HG03066 (cell line): ENCODE measurements at regions not wholly inside any gene's neighbourhood (a gene's known extent, or its start where the extent isn't known, plus 50 kb on each side); places are given as distances from the start of the nearest gene placed in this dataset.
"Not testable (repeated sequence)": the region's sequence is repeated elsewhere in the genome, so short reads cannot be mapped to it uniquely, and the experiment has no call there.

ENCODE experiments used
- ATAC-seq: cut with Tn5 transposase; IDR thresholded peaks from one replicate; pipeline ENCODE4 v1.9.1; 2021; ENCODE audit warnings: low read depth; ENCODE audit not compliant: unreplicated experiment

DNA sequence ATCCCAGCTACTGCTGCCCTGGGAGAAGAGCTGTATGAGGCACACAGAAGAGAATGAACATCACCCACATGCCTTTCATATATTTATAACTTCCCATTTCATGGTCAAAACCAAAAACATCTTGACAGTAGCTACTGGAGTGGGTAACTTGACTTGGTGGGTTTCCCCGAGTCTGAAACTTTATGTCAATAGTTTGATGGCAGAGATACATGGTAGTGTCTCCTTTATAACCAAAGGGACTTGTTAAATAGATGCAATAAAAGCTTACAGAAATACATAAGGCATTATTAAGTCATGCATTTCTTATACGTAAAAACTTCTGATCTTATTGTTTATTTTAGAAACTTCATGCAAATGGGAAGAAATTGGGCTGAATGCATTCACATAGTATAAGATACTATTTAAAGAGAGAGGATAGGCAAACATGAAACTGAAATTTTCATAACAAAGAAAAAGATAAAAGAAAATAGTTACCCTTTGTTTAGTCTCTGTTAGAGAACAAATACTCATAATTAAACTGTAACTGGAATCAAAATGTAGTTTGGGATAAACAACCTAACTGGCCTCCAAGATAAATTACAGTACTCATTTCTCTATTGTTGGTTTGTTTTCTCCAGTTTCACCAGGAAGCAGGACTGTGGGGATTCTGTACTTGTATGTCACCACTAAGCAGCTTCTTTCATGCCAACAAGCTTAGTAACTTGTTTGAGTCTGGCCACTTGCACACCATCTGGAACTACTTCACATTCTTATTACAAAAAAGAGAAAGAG is 459.3 kb upstream of the MEF2C start:
- no peak for ATAC-seq

DNA sequence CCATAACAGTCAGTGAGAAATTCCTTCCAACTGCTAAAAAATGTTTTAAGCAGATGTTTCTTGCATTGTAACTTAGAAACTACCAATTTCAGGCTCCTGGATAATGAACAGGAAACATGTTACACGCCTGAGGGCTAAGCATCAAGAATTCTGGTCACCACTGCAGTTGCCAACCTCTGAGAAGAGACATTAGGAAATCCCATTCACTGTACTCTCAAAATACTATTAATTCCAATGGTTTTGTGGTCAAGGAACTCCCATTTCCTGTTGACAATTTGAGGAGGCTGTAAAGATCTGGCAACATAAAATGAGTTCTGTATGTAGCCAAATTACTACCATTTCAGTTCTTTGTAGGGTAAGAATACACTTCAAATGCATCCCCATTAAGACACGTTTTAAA is 456.0 kb upstream of the MEF2C start:
- ATAC-seq = no peak

DNA sequence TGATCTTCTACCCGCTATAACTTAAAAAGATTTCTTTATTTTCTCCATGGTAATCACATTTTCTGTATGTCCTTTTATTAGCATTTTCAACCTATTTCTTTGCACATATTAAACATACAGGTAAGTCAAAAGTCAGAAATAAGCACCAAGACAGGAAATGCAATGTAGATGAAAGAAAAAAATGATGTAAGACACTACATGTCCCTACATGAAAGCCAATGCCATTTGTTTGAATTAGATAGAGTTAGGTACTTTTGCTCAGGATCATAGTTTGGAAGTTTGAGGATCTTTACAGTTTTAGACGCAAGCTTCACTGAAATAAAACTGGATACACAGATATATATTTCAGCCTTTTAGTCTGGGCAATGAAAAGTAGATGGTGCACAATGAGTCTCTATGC is 453.1 kb upstream of the MEF2C start:
- ATAC-seq = no peak

DNA sequence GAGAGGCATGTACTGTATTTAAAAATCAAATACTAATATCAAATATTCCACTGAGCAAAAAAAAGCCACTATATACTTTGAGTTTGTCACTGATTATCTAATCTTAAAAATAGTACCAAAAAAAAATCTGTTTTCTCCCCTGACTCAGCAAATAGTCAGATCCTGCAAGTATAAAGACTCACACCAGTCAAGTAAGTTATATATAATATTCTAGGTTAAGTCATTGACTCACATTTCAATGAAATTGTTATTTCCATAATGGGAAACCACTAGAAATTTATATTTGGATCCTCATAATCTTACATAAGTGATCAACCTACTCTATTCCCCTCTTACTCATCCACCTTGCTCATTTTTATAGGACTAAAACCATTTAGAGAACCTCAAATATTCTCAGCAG is 447.2 kb upstream of the MEF2C start:
- ATAC-seq = no peak

DNA sequence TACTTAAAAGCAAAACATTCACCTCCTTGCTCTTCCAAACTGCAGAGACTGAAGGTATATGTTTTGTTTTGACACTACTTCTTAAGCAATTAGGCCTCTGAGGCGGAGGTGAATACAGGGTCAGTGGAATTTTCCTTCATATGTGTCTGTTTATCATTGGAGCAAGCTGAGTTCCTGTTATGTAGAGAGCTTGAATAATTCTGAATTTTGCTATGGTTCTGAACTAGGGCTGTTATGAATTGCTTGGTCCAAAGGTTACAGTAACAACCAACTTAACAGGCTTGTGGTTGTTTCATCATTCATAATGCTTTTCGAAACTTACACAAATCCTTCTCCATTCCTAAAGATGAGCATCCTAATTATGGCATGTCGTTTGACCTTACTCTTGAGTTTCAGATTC is 444.6 kb upstream of the MEF2C start:
- ATAC-seq = no peak

DNA sequence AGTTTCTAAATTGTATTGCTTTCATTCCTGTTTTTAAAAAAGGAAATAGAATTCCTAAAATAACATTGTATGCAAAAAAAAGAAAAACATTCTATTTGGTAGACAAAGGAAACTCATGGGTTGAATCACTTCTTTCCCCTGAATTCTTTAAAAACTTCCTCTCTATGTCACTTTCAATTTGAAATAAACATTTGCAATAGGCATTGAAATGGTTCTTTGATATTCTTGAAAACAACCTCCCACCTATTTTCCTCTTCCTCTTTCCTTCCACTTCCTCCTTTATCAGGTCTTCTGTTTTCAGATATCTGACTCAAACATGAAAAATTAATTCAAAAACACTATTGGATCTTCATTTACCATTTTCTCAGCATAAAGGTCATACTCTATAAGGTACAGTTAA is 442.0 kb upstream of the MEF2C start:
- ATAC-seq = no peak

DNA sequence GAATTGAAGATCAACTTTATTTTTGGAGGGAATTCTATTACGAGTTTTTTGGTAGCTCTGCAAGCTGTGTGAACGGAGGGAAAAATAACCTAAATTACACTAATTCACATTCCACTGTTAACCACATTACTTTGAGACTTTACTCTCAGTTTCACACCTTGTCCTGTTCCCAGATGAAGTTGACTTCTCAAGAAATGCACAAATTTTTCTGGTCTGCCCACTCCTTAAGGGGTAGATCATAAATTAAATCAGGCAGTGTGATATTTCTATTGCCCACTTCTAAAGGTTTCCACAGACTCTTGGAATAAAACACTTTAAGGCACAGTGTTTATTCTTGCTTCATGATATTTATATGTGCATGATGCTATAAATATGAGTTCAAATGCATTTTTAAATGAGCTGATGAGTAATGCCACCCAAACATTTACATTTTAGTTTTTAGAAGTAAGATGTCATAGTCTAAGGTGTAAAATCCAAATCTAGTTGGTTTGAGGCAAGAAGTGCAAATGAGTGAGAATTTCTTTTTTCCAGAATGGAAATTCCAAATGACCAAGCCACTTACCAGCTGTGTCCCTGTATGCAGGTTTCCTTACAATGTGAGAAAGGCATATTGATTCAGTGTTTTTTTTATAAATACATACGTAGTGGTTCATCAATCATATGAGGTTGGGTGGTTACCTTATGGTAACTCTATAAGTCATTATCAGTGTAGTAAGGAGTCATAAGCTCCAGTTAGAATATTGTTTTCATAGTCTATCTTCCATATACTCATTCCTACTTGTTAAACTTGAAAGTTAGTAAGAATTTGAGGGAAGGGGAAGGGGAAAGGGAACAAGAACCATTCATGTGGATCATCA is 437.7 kb upstream of the MEF2C start:
- ATAC-seq = no peak

DNA sequence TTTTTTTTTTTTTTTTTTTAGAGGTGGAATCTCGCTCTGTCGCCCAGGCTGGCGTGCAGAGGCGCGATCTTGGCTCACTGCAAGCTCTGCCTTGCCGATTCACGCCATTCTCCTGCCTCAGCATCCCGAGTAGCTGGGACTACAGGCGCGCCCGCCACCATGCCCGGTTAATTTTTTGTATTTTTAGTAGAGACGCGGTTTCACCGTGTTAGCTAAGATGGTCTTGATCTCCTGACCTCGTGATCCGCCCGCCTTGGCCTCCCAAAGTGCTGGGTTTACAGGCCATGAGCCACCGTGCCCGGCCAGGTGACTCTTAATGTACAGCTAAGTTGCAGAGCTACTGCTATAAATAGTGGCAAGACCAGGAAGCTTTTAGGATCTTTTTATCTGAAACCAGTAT is 434.9 kb upstream of the MEF2C start:
- ATAC-seq = not testable (repeated sequence)

DNA sequence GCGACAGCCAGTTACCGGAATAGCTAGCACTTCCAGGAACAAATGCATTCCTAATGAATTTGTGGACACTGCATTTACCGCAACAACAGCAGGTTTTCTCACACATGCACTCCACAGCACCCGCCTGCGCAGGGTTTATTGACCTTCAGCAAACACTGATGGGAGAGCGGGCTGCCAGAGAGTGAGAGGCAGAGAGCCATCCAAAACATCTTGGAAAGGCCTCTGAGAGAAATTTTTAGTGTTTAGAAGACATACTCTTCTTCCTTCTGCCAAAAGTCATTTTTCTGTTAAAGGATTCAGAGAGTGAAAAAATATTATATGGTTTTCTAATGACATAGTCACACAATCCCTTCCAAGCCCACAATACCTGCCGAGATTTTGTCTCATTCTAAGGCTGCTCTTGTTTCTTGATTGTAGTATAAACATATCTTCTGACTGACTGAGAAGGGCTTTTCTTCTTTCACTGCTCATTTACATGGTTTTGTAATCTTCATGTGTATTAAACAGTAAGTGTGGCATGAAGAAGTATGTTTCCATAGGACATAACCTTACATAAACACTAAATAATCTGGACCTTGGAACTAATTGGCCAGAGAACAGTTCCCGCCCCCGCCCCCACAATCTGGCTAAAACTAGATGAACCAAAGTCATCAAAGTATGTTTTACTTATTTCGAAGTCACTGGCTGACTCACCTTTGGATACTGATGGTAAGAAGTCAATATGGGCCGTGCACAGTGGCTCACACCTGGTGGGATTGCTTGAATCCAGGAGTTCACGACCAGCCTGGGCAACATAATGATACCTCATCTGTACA is 432.5 kb upstream of the MEF2C start:
- ATAC-seq = no peak

DNA sequence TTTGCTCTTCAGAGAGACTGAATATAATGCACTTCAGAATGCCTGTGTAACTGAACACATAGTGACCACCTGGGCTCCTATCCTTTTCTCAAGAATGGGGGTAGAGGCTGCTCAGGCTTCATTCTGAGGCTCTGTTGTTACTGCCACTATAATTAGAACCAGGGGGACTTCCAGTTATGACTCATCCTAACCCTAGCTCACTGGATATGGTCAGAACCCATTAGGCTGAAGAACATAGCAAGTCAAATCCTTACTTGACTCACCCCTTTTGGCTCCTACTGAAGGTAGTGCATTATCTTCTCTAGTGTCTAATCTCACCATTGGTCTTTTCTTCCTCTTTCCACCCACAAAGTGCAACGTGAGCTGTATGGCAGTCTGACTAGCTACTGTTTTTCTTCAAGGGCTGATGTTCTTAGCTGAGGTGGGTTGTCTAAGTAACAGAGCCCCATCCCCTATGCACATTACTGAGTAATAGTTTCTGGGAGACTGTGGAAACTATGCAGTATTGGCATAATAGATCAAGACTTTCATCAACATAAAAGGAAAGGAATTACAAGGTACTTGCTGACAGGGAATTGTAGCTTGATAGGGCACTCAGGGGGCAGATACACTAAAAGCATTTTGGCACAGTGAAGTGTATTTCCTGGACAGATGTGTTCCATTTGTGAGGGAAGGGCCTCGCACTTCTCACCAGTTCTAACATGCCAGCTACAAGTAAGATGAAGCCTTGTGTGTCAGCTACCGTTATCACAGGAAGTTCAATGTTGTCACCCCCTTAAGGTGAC is 431.0 kb upstream of the MEF2C start:
- peak; percentile 96 for ATAC-seq

DNA sequence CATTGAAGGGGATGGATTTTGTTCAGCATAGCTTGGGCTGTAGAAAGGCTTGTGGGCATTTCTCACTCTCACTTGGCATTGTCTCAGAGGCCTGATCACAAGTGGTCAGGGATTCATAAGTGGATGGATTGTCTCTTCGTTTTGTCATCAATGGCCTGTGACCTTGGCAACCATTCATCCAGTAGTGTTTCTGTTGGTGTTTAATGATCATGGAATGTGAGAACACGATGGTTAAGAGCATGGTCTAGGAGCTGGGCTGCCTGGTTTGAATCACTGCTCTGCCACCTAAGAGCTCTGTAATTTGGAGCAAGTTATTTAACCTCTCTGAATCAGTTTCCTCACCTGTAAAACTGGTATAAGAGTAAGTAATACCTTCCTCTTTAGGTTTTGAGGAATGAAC is 430.1 kb upstream of the MEF2C start:
- ATAC-seq = no peak

DNA sequence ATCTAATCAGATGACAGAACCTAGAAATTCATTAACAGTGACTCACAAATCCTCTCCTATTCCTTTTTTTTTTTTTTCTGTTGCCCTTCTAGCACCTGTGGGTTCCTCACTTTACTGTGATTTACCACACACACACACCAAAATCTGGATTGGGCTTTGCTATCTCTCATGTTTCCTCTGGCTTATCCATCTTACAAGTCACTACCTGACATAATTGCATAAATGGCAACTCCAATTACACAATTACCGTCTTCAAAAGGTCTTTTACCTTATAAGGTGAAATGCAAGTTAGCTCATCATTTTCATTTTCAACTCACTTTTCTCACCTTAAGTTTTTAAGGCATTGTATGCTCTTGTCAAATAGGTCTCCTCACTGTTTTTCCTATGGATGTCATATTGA is 426.3 kb upstream of the MEF2C start:
- no peak for ATAC-seq

DNA sequence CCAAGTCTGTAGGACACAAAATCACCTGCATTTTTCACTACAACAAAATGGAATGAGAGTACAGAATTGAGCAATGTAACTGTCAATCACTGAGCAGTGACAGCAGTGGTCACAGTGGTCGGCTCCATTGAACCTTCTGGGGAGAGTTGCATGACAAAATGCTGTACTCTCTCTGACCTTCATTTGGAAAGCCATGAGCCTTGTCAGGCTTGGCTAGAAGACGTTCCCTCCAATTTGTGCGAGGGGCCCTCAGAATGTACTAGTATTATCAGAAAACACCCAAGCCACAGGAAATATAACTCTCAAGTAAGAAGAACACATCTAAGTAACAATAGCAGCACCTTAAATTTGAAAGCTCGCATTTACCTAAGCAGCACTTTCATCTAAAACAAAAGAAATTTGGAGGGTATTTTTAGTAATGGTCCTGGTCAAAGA is 425.6 kb upstream of the MEF2C start:
- peak; percentile 93 for ATAC-seq

DNA sequence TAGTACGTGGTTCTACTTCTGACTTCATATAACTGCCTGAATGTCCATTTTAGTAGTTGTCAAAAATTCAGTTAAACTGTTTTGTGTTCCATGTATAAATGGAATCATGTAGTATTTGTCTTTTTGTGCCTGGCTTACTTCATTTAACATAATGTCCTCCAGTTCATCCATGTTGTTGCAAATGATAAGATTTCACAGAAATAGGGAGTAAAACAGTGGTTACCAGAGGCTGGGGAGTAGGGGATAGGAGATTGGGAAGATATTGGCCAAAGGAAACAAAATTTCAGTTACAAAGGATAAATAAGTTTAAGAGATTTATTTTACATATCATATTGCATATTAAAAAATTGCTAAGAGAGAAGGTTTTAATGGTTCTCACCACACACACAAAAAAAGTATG is 425.0 kb upstream of the MEF2C start:
- no peak for ATAC-seq

DNA sequence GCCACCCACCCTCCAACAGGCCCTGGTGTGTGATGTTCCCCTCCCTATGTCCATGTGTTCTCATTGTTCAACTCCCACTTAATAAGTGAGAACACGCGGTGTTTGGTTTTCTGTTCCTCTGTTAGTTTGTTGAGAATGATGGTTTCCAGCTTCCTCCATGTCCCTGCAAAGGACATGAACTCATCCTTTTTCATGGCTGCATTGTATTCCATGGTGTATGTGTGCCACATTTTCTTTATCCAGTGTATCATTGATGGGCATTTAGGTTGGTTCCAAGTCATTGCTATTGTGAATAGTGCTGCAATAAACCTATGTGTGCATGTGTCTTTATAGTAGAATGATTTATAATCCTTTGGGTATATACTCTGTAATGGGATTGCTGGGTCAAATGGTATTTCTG is 424.2 kb upstream of the MEF2C start:
- ATAC-seq = not testable (repeated sequence)

DNA sequence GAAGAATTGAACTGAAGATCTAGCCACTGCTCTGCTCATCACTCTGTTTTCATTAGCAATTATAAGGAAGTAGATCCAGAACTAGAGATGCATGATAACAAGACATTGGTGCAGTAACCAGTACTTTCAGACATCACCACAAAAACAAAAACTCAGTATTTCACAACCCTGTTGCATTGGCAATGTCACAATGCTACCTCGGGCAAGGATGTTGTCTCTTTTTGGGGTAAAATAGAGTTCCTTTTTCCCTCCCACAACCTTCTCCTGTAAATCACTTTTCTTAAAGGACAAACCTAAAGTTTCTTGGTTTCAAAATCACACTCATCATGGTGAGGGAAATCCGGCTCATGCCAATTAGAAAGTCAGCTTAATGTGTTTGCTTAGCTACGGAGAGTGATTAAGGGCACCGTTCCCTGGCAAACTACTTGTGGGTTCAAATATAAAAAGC is 420.1 kb upstream of the MEF2C start:
- peak; percentile 64 for ATAC-seq

DNA sequence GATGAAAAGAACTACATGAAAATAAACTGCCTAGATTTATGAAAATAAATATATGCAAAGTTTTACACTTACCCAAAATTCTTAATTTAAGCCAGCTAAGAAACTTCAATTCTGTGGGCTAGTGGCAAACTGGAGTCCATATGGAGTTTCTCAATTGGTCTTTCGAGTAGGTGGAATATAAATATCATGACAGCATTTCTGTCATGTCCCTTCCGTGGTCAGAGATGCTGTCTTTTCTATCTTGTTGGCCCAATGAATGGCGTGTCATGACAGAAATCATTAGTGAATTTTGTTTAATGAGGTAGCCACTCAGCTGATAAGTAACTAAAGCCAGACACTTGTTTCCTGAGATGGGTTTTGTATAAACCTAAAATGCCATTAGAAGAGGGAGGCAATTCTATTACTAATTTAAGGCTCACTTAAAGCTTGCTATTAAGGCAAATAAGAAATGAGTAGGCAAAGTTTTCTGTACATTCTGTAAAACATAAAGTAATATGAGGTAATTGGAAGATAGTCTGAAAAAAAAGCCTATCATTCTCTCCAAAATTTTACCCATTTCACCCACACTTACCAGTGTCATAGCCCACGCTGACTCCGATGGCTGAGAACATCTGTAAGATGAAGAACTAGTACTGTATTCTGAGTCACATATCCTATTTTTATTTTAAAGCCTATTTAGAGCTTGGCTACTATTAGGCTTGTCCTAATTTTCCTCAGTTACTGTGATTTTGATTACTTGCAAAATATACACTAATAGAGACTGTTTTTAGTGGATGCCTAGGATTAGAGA is 419.3 kb upstream of the MEF2C start:
- ATAC-seq = peak; percentile 25

DNA sequence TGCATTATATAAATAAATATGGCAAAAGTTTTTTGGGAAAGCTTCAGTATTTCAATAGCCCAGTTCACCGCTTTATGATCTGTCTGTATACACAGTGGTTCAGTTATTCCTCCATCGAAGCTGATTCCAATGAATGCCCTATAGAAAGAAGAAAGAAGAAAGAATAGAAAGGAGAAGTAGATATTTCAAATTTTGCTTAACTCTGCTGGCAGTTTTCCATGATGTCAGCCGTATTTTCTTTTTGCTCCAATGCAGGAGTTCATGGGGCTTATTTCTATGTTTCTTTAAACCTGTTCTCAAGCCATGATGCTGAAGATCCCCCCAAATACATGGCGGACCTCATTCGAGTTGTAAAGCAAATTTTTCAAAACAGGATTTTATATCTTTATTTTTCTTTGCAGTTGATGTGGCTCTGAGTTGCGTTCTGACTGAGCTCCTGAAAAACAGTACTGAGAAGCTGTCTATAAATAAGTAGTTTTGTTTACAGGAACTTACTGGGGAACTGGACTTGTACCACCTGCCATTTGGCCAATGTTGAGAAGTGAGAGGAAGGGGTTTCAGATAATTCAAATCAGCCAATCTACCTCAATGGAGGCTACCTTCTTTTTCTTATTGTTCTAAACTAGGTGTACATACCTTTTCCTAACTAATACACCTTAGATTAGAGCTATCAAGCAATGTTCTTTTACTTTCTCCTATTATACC is 418.5 kb upstream of the MEF2C start:
- peak; percentile 78 for ATAC-seq

DNA sequence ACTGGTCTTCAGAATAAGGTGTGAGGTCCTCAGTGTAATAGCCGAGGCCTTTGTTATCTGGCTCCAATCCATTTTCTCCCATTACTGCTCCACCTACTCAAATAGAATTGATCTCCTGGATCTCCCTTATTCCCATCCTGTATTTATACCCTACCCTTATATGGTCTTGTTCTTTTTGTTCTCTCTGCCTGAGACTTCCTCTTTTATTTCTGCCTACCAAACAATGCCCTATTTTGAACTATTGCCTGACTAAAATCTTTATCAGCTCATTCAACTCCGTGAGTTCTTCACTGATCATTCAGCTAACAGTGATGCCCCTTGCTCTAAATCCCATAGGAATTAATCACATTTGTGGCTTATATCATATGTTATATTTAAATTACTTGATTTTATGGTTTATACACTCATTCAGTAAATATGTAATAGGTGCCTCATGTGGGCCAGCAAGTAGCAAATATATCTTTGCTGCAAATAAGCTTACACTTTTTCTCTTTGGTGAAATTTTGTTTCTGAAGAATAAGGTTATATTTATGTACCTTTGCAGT is 417.5 kb upstream of the MEF2C start:
- no peak for ATAC-seq
